GM21526 (cell line): ENCODE measurements at regions not wholly inside any gene's neighbourhood (a gene's known extent, or its start where the extent isn't known, plus 50 kb on each side); places are given as distances from the start of the nearest gene placed in this dataset.

ENCODE experiments used
- ATAC-seq: cut with Tn5 transposase; IDR thresholded peaks from one replicate; pipeline ENCODE4 v1.9.1; 2021; ENCODE audit warnings: moderate library complexity; ENCODE audit not compliant: unreplicated experiment, low FRiP score

DNA sequence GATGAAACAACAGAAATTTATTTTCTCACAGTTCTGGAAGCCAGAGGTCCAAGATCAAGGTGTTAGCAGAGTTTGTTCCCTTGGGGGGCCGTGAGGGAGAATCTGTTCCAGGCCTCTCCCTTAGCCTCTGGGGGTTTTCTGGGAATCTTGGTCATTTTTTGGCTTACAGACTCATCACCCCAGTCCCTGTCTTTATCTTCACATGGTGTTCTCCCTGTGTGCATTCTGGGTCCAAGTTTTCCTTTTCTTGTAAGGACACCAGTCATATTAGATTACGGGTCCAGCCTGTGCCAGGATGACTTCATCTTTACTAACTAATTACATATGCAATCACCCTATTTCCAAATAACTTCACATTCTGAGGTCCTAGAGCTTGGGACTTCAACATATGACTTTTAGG is 292.5 kb upstream of the TRIB2 start:
- ATAC-seq, result no peak

- no peak for ATAC-seq
These were observed 291.9 kb upstream of the TRIB2 start for GRCh38 chr2:12424809-12425208.

DNA sequence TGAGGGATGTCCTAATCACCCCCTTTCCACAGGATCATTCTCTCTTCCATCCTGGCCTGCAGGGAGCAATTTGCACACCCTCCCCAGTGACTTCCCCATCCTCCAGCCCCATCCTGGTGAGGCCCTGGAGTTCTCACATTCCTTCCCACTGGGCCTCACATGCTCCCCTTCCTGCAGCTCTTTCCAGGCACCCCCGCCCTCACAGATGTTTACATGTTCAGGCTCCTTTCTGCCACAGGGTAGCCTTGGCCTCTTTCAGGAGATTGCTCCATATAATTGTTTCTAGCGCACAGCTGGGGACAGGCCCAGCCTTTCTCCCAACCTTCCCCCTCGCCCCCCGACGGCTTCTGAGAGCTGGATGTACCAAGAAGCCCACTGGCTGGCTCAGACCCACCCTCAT is 288.4 kb upstream of the TRIB2 start:
- ATAC-seq, result no peak

GRCh38 chr2:12428786-12429185 is 287.9 kb upstream of the TRIB2 start:
- ATAC-seq, result no peak

GRCh38 chr2:12429779-12430406 is 286.8 kb upstream of the TRIB2 start:
- ATAC-seq, result no peak

GRCh38 chr2:12430407-12431133 is 286.2 kb upstream of the TRIB2 start:
- peak; percentile 97 for ATAC-seq

GRCh38 chr2:12432985-12433625 is 283.6 kb upstream of the TRIB2 start:
- no peak for ATAC-seq

DNA sequence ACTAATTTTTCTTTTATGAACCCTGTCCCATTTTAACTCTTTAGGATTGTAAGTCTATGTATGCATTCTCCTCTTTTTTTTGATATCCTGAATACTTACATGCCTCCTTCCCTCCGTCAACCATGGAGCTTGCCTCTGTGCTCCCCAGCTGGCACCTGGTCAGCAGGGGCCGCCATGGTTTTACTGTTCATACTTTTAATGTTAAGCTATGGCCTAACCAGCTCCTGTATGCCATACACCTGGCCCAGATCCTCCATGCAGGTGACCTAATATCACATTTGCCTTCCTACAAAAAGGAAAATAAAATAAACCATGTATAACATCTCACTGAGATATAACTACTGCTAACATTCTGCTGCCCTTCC is 283.1 kb upstream of the TRIB2 start:
- ATAC-seq, result no peak

DNA sequence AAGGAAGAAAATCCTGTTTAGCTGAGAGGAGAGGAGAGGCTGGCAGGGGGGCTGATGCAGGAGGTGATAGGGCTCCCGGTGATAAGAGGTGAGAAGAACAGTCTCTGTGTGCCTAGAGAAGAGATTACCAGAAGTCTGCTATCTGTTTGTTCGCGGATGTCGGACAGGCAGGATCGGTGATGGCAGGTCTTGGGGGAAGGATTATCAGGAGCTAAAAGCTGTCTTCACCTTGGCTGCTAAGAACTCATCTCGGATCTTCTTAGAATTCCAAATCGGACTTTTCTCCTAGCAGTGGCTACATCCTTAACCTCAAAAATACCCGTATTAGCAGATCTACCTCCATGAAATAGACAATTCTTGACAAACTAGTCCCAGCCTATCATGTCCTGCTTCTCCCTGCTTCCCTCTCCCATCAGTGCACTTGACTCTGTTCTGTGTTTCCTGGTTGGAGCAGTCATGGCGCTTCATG is 282.1 kb upstream of the TRIB2 start:
- no peak for ATAC-seq

- ATAC-seq, result no peak
These were observed 281.1 kb upstream of the TRIB2 start for GRCh38 chr2:12435430-12436222.

GRCh38 chr2:12436483-12436882 is 280.3 kb upstream of the TRIB2 start:
- ATAC-seq, result no peak

DNA sequence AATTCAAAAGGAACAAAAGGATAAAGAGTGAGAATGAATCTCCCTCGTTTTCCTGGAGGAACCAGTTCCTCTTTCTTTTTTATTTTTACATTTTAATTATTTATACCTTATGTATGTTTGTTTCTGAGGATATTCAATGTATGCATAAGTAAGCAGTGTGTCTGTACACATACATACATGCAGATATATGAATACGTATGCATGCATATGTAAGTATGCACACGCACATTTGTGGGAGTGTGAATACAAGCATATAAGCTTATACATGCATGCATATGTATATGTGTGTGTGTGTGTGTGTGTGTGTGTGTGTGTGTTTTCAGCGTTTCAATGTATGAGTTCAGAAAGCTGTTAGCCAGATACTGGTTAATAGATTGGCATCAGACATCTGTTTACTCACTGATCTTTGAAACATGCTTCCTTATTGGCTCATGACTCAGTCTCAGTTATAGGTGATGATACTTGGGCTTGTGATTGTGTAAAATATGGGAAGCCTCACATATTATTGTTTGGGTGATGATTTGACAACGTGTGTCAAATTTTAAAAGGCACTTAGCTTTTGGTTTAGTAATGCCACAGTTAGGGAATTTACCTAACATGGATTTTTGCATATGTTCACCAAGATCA is 279.7 kb upstream of the TRIB2 start:
- no peak for ATAC-seq

DNA sequence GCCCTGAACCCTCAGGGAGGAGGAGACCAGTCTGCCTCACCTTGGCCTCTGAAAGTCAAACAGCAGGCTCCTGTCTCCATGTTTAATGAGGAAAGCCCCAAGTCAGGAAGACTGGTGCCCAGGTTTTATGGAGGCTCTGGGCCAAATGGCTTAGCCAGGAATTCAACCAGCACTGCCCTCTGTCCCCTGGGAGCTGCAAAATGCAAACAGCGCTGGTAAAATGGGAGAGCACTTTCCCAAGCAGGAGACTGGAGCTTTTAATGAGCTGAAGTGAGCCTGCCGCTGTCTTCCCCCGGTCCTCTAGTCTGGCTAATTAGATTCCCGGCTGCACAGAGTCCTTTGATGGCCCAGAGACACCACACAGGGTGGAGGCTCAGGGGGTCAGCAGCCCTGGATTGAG is 276.0 kb upstream of the TRIB2 start:
- ATAC-seq, result no peak

GRCh38 chr2:12441750-12442475 is 274.8 kb upstream of the TRIB2 start:
- ATAC-seq, result no peak

GRCh38 chr2:12442476-12442847 is 274.3 kb upstream of the TRIB2 start:
- ATAC-seq, result no peak

GRCh38 chr2:12448846-12449505 is 267.8 kb upstream of the TRIB2 start:
- ATAC-seq, result no peak

DNA sequence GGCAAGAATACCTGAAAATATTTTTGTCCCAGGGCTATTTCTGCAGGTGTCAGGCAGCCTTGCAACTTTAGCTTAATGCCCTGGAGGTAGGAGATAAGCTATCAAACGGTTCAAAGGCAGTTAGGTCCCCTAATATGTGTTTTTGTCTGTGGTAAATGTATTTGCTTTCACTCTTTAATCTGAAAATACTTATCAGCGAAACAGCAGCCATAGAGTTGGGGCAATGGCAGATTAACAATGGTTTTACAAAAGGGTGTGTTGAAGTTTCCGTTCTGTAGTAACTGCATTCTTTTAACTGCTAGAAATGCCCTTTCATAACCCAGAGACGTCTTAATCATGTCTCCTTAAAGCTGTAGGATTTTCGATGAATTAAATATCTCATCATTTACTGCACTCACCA is 265.0 kb upstream of the TRIB2 start:
- no peak for ATAC-seq

GRCh38 chr2:12452185-12452584 is 264.6 kb upstream of the TRIB2 start:
- no peak for ATAC-seq

DNA sequence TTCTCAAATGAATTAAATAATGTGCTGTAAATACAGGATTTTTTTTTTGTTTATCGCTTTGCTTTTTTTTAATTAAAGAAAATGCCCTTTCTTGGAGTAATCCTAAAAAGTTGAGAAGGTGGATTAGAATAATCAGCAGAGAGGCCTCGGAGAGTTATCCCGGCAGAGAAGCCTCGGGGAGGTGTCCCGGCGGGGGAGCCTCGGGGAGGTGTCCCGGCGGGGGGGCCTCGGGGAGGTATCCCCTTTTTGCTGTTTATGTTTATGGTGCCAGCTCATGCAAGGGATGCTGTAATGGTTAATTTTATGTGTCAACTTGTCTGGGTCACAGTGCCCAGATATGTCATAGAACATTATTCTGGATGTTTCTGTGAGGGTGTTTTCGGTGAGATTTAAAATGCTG is 263.0 kb upstream of the TRIB2 start:
- no peak for ATAC-seq

- no peak for ATAC-seq
These were observed 261.1 kb upstream of the TRIB2 start for GRCh38 chr2:12455661-12456060.
